PC-3 (cell line): ENCODE measurements at regions not wholly inside any gene's neighbourhood (a gene's known extent, or its start where the extent isn't known, plus 50 kb on each side); places are given as distances from the start of the nearest gene placed in this dataset.

Experiments used
- EZH2 ChIP-seq: fragments of 300-600 bp; sonication (generic); IDR thresholded peaks from one replicate; pipeline ENCODE4 v1.6.1; 2017; ENCODE audit warnings: antibody characterized with exemption, mild to moderate bottlenecking, low read length; ENCODE audit not compliant: unreplicated experiment
- EZH2phosphoT487 ChIP-seq: fragments of 300-600 bp; sonication (generic); IDR thresholded peaks from 2 replicates; pipeline ENCODE4 v1.6.1; 2018; ENCODE audit warnings: mild to moderate bottlenecking, antibody characterized with exemption, low read length, borderline replicate concordance
- TF ChIP-seq, protein P1 (sequence below): fragments of 300-600 bp; sonication (generic); conservative IDR thresholded peaks from 2 replicates; pipeline ENCODE4 v1.5.1; 2017; ENCODE audit warnings: antibody characterized with exemption, low read depth, mild to moderate bottlenecking, low read length

DNA sequence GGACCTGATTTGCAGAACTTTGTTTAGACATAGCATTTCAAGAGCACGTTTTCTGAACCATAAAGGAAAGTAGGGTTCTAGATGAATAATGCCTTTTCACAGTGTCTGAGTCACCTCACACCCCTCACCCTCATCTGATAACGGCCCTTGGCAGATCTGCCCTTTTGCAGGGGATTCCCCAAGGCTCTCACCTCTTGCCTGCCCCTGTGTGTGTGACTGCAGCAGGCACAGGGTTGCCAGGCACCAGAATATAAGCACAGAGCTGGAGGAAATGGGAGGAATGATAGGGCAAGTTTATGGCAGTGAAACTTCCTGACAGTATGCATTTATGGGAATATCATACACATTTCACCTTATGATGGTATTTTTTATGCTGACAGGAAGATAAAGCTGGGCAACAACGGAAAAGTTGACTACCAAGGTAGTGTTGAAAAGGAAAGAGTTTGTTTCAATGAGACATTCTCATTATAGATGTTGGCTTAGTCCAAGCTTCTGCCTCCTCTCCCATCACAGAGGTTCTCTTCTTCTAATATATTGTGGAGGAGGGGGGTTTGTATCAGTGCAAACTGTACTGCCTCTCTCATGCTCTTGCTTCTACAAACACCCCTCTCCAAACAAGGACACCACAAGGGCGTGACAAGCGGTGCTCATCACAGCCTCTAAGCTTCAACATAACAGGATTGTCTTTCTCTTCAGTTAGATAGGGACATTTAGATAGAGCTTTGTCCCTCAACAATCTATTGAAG lies 101.5 kb upstream of the BACH2 start:
- TF ChIP-seq, protein P1, sequence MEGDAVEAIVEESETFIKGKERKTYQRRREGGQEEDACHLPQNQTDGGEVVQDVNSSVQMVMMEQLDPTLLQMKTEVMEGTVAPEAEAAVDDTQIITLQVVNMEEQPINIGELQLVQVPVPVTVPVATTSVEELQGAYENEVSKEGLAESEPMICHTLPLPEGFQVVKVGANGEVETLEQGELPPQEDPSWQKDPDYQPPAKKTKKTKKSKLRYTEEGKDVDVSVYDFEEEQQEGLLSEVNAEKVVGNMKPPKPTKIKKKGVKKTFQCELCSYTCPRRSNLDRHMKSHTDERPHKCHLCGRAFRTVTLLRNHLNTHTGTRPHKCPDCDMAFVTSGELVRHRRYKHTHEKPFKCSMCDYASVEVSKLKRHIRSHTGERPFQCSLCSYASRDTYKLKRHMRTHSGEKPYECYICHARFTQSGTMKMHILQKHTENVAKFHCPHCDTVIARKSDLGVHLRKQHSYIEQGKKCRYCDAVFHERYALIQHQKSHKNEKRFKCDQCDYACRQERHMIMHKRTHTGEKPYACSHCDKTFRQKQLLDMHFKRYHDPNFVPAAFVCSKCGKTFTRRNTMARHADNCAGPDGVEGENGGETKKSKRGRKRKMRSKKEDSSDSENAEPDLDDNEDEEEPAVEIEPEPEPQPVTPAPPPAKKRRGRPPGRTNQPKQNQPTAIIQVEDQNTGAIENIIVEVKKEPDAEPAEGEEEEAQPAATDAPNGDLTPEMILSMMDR: no peak
- no peak for TF ChIP-seq EZH2
- TF ChIP-seq EZH2phosphoT487: no peak
